OCI-LY1 (cell line): ENCODE measurements at regions not wholly inside any gene's neighbourhood (a gene's known extent, or its start where the extent isn't known, plus 50 kb on each side); places are given as distances from the start of the nearest gene placed in this dataset.

Experiments used
- H2AFZ ChIP-seq: fragments of 200-600 bp; sonication (generic), shearing (Covaris generic); 2 replicates; pipeline ENCODE4 v1.6.0; 2014; ENCODE audit warnings: antibody characterized with exemption, mild to moderate bottlenecking, low read length
- H3F3A ChIP-seq: fragments of 200-600 bp; sonication (generic), shearing (Covaris generic); 2 replicates; pipeline ENCODE4 v1.6.0; 2014; ENCODE audit warnings: mild to moderate bottlenecking, antibody characterized with exemption, low read length, moderate library complexity; ENCODE audit not compliant: insufficient read depth
- H3K27ac ChIP-seq: fragments of 200-600 bp; sonication (generic); 2 replicates; pipeline ENCODE4 v1.5.1; 2014; ENCODE audit warnings: low read length, mixed run types, mild to moderate bottlenecking, low read depth; ENCODE audit not compliant: poor library complexity, severe bottlenecking
- H3K27me3 ChIP-seq: fragments of 200-600 bp; sonication (generic); 2 replicates; pipeline ENCODE4 v1.6.0; 2014; ENCODE audit warnings: antibody characterized with exemption, mild to moderate bottlenecking, low read length, moderate library complexity; ENCODE audit not compliant: insufficient read depth
- H3K36me3 ChIP-seq: fragments of 200-600 bp; sonication (generic); 2 replicates; pipeline ENCODE4 v1.6.1; 2014; ENCODE audit warnings: mild to moderate bottlenecking, antibody characterized with exemption, low read length, moderate library complexity, mixed read lengths; ENCODE audit not compliant: insufficient read depth
- H3K4me1 ChIP-seq: fragments of 200-600 bp; sonication (generic); 2 replicates; pipeline ENCODE4 v1.5.1; 2014; ENCODE audit warnings: mild to moderate bottlenecking, low read length, moderate library complexity; ENCODE audit not compliant: insufficient read depth, severe bottlenecking
- H3K4me2 ChIP-seq: fragments of 200-600 bp; sonication (generic), shearing (Covaris generic); 2 replicates; pipeline ENCODE4 v1.6.1; 2014; ENCODE audit warnings: low read length
- H3K4me3 ChIP-seq: fragments of 200-600 bp; sonication (generic); 2 replicates; pipeline ENCODE4 v1.5.1; 2014; ENCODE audit warnings: low read length, low read depth, mild to moderate bottlenecking, mixed read lengths; ENCODE audit not compliant: poor library complexity, severe bottlenecking
- H3K79me2 ChIP-seq: fragments of 200-600 bp; shearing (Covaris generic); 2 replicates; pipeline ENCODE4 v1.6.1; 2016; ENCODE audit warnings: mixed run types, low read length, mixed read lengths; ENCODE audit not compliant: insufficient read depth
- H3K9ac ChIP-seq: fragments of 200-600 bp; sonication (generic), shearing (Covaris generic); 2 replicates; pipeline ENCODE4 v1.6.1; 2014; ENCODE audit warnings: mild to moderate bottlenecking, low read length, mixed read lengths
- H3K9me2 ChIP-seq: fragments of 200-600 bp; sonication (generic), shearing (Covaris generic); 2 replicates; pipeline ENCODE4 v1.6.1; 2014; ENCODE audit warnings: low read depth, mild to moderate bottlenecking, low read length, mixed read lengths
- H3K9me3 ChIP-seq: fragments of 200-600 bp; shearing (Covaris generic); 2 replicates; pipeline ENCODE4 v1.6.1; 2014; ENCODE audit warnings: low read length, mixed read lengths
- H4K20me1 ChIP-seq: fragments of 200-600 bp; sonication (generic), shearing (Covaris generic); 2 replicates; pipeline ENCODE4 v1.6.0; 2016; ENCODE audit warnings: mild to moderate bottlenecking, low read length; ENCODE audit not compliant: insufficient read depth
- EZH2 ChIP-seq: fragments of 200-600 bp; sonication (generic), shearing (Covaris generic); IDR thresholded peaks from 2 replicates; pipeline ENCODE4 v1.8.0; 2017; ENCODE audit warnings: borderline replicate concordance, mixed run types, mild to moderate bottlenecking, antibody characterized with exemption, low read length, moderate library complexity, mixed read lengths
- TF ChIP-seq, protein P1 (sequence below): fragments of 200-600 bp; sonication (generic), shearing (Covaris generic); IDR thresholded peaks from 2 replicates; pipeline ENCODE4 v1.5.1; 2017; ENCODE audit warnings: mild to moderate bottlenecking, antibody characterized with exemption, low read length, moderate library complexity, mixed read lengths

DNA sequence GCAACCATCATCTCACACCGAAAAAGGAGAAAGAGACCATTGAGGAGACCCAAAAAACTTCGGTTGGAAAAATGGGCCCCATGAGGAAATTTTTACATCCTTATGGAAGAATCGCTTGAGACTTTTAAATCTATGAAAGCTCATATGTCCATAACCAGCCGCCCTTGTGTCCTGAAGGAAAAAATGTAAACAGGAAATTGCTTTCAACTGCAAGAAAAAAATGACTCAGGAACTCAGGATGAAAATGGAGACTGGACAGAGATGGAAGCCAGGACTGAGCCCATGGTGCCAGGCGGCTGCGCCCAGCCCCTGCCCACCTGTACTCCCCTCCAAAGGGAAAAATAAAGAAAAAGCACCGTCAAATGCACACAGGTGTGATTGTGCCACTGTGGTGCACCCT is 81.5 kb upstream of the SLC66A3 start:
- Histone ChIP-seq H3K27ac (no peak overlapping the region), H3K4me1 (no peaks in the 10 kb centered on the region), H3K9ac (no peak overlapping the region), H3K27me3 (no peaks in the 10 kb centered on the region), H3K9me3 (no peaks in the 10 kb centered on the region), H3K4me3 (no peak overlapping the region), H3K36me3 (no peaks in the 10 kb centered on the region), H3F3A (no peaks in the 10 kb centered on the region), H2AFZ (no peak overlapping the region), H3K4me2 (no peak overlapping the region), H4K20me1 (no peaks in the 10 kb centered on the region), H3K9me2 (no peaks in the 10 kb centered on the region), H3K79me2 (no peaks in the 10 kb centered on the region)
- TF ChIP-seq, protein P1, sequence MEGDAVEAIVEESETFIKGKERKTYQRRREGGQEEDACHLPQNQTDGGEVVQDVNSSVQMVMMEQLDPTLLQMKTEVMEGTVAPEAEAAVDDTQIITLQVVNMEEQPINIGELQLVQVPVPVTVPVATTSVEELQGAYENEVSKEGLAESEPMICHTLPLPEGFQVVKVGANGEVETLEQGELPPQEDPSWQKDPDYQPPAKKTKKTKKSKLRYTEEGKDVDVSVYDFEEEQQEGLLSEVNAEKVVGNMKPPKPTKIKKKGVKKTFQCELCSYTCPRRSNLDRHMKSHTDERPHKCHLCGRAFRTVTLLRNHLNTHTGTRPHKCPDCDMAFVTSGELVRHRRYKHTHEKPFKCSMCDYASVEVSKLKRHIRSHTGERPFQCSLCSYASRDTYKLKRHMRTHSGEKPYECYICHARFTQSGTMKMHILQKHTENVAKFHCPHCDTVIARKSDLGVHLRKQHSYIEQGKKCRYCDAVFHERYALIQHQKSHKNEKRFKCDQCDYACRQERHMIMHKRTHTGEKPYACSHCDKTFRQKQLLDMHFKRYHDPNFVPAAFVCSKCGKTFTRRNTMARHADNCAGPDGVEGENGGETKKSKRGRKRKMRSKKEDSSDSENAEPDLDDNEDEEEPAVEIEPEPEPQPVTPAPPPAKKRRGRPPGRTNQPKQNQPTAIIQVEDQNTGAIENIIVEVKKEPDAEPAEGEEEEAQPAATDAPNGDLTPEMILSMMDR = no peak
- TF ChIP-seq EZH2 = no peak

DNA sequence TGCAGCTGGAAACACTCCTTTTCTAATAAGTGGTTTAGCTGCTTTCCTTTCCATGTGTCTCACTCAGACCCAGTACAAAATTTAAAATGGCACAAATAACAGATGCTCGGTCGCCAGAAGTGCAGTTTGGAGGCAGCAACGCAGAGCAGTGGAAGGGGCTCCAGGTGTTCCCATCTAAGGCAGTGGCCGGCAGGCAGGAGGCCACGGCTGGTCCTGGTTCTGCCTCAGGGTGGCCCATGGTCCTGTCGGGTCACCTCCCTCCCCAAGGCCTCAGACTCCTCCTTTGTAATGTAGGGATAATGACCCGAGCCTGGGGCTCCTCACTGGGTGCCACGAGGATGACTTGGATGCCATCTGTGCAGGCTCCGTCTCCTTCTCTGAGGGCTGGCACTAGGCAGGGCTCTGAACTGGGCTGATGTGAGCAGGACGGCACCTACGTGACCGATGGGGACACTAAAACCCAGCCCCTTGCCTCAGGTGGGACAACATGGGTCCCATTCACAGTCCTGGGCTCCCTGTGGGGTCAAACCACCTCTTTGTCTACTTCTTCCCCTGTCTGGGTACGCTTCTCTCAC is 80.9 kb upstream of the SLC66A3 start:
- H3K9ac ChIP-seq = no peak overlapping the region
- no peaks in the 10 kb centered on the region for H3K9me2 ChIP-seq
- no peaks in the 10 kb centered on the region for H3F3A ChIP-seq
- no peak overlapping the region for H3K4me3 ChIP-seq
- no peaks in the 10 kb centered on the region for H3K27me3 ChIP-seq
- no peaks in the 10 kb centered on the region for H3K79me2 ChIP-seq
- TF ChIP-seq, protein P1 = no peak
- TF ChIP-seq EZH2 = no peak
- H2AFZ ChIP-seq = no peak overlapping the region
- H3K4me1 ChIP-seq = no peaks in the 10 kb centered on the region
- H3K27ac ChIP-seq = no peak overlapping the region
- H3K4me2 ChIP-seq = no peak overlapping the region
- no peaks in the 10 kb centered on the region for H3K9me3 ChIP-seq
- H3K36me3 ChIP-seq = no peaks in the 10 kb centered on the region
- H4K20me1 ChIP-seq = no peaks in the 10 kb centered on the region

DNA sequence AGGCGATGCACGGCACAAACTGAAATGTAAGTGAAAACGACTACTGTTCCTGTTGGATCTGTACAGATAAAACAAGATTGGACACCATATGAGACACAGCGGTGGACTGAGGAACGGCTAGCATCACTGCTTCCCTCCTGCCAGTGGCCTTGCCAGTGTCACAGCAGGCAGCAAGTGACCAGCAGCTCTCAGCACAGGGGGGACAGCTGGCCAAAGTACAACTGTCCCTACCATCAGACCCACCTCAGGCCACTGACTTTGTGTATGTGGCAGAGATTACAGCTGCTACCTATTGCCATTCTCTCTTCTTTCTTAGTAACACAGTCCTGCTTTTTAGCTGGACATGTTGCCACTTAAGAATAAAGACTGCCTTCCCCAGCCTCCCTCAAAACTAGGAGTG is 80.0 kb upstream of the SLC66A3 start:
- TF ChIP-seq EZH2 = no peak
- TF ChIP-seq, protein P1 = no peak
- no peak overlapping the region for H3K9ac ChIP-seq
- H2AFZ ChIP-seq = no peak overlapping the region

More for the DNA sequence above, 80.0 kb upstream of the SLC66A3 start:
- Histone ChIP-seq H3K4me1 (no peaks in the 10 kb centered on the region), H3K4me2 (no peak overlapping the region), H4K20me1 (no peaks in the 10 kb centered on the region), H3K9me2 (no peaks in the 10 kb centered on the region), H3F3A (no peaks in the 10 kb centered on the region), H3K4me3 (no peak overlapping the region), H3K79me2 (no peaks in the 10 kb centered on the region), H3K36me3 (no peaks in the 10 kb centered on the region), H3K27ac (no peak overlapping the region), H3K27me3 (no peaks in the 10 kb centered on the region), H3K9me3 (no peaks in the 10 kb centered on the region)
